Ovary (tissue), 7 donors: ENCODE measurements at regions not wholly inside any gene's neighbourhood (a gene's known extent, or its start where the extent isn't known, plus 50 kb on each side); places are given as distances from the start of the nearest gene placed in this dataset.

Source experiments
- DNase-seq, 5 donors: peaks; one replicate each; pipeline ENCODE4 v3.0.0-alpha.2; 2019 to 2020
- H3K27ac ChIP-seq, 2 donors: fragments of 200-600 bp; one replicate each; pipeline versions ENCODE4 v1.5.1 to v1.8.0; 2019 to 2022
- H3K27me3 ChIP-seq: fragments of 200-600 bp; one replicate; pipeline ENCODE4 v1.8.0; 2022
- H3K36me3 ChIP-seq: fragments of 200-600 bp; sonication (generic); one replicate; pipeline ENCODE4 v1.5.1; 2019
- H3K4me1 ChIP-seq: one replicate; pipeline ENCODE4 v1.8.1; 2013; ENCODE audit warnings: mild to moderate bottlenecking, moderate library complexity; ENCODE audit not compliant: insufficient read depth
- H3K4me3 ChIP-seq: fragments of 200-600 bp; sonication (generic); one replicate; pipeline ENCODE4 v1.5.1; 2017
- H3K9me3 ChIP-seq, 2 donors: fragments of 200-600 bp in 1 of 2; sonication (generic) in 1 of 2; one replicate each; pipeline versions ENCODE4 v1.5.1 to v1.8.1; 2013 to 2019; ENCODE audit warnings: mild to moderate bottlenecking in 1 of 2, moderate library complexity in 1 of 2
- EP300 ChIP-seq: sonication (generic); formaldehyde crosslinking; IDR thresholded peaks from one replicate; pipeline ENCODE4 v1.6.1; 2017; ENCODE audit warnings: antibody characterized with exemption
- POLR2A ChIP-seq: fragments of 450-650 bp; IDR thresholded peaks from one replicate; pipeline ENCODE4 v1.6.1; 2017; ENCODE audit warnings: antibody characterized with exemption, mild to moderate bottlenecking, moderate library complexity
- WGBS, 3 donors: extraction: QIAGEN DNeasy Blood & Tissue Kit in 1 of 3; methylation state at CpG; one replicate each; pipeline versions ENCODE4 v1.1.5 to v1.1.7; 2013 to 2017; 5-methylcytosine and 5-hydroxymethylcytosine counted together
- intact Hi-C, 4 donors: fragments of 100-400 bp; cut with DNase I; formaldehyde crosslinking; loops; one replicate each; pipeline versions ENCODE4 v1.11.0 to v1.15.1; 2022 to 2023
- TF ChIP-seq, protein P1 (sequence below), 3 donors: fragments of 450-650 bp in 2 of 3; fragments of 200-600 bp in 1 of 3; IDR thresholded peaks; one replicate each; pipeline versions ENCODE4 v1.5.1 to v1.8.0; 2016 to 2022; ENCODE audit warnings: antibody characterized with exemption in 3 of 3, mild to moderate bottlenecking in 1 of 3
- donor health status: DM: no; HTN: no; CAD: no; lungs with moderate emphysema.
- donor health status: DM: no; HTN: no; CAD: no.
- donor health status: Bipolar disorder and iron deficiency.
- donor health status: DM: no; HTN: no; CAD: no.
- donor health status: DM: yes; HTN: yes; CAD: no.

GRCh38 chr14:89681086-89682018 lies 264.3 kb upstream of the FOXN3 start:
- H3K36me3 ChIP-seq: no peaks in the 10 kb centered on the region
- intact Hi-C loops: no loop called here
- H3K27me3 ChIP-seq: no peaks in the 10 kb centered on the region
- no peak overlapping the region for H3K4me3 ChIP-seq
- H3K9me3 ChIP-seq: no peaks in the 10 kb centered on the region
- WGBS, 3 donors: 76 to 82% (median 77%) methylated on average over 9 of the region's 9 CpGs
- DNase-seq: no peak
- H3K4me1 ChIP-seq: no peaks in the 10 kb centered on the region
- H3K27ac ChIP-seq: no peak overlapping the region
- TF ChIP-seq, protein P1, sequence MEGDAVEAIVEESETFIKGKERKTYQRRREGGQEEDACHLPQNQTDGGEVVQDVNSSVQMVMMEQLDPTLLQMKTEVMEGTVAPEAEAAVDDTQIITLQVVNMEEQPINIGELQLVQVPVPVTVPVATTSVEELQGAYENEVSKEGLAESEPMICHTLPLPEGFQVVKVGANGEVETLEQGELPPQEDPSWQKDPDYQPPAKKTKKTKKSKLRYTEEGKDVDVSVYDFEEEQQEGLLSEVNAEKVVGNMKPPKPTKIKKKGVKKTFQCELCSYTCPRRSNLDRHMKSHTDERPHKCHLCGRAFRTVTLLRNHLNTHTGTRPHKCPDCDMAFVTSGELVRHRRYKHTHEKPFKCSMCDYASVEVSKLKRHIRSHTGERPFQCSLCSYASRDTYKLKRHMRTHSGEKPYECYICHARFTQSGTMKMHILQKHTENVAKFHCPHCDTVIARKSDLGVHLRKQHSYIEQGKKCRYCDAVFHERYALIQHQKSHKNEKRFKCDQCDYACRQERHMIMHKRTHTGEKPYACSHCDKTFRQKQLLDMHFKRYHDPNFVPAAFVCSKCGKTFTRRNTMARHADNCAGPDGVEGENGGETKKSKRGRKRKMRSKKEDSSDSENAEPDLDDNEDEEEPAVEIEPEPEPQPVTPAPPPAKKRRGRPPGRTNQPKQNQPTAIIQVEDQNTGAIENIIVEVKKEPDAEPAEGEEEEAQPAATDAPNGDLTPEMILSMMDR (IDR thresholded peaks at IDR 0.05): no peak
- TF ChIP-seq POLR2A (no peak), EP300 (no peak)

GRCh38 chr14:89680156-89680555 lies 263.1 kb upstream of the FOXN3 start:
- Histone ChIP-seq H3K27ac (no peak overlapping the region), H3K27me3 (no peaks in the 10 kb centered on the region), H3K9me3 (no peaks in the 10 kb centered on the region), H3K36me3 (no peaks in the 10 kb centered on the region), H3K4me3 (no peak overlapping the region), H3K4me1 (no peaks in the 10 kb centered on the region)
- WGBS, 3 donors: 79 to 80% (median 79%) methylated on average over 4 of the region's 4 CpGs
- TF ChIP-seq, protein P1 (IDR thresholded peaks at IDR 0.05): no peak
- TF ChIP-seq EP300: no peak
- TF ChIP-seq POLR2A: no peak
- intact Hi-C loops: no loop called here
- no peak for DNase-seq

GRCh38 chr14:89678768-89679167 lies 261.7 kb upstream of the FOXN3 start:
- intact Hi-C loops: no loop called here
- Histone ChIP-seq H3K36me3 (no peaks in the 10 kb centered on the region), H3K4me1 (no peaks in the 10 kb centered on the region), H3K9me3 (no peaks in the 10 kb centered on the region), H3K4me3 (no peak overlapping the region), H3K27ac (no peak overlapping the region), H3K27me3 (no peaks in the 10 kb centered on the region)
- no peak for DNase-seq
- TF ChIP-seq POLR2A (no peak), EP300 (no peak)
- TF ChIP-seq, protein P1 (IDR thresholded peaks at IDR 0.05): no peak
- WGBS, 3 donors: 4 to 8% (median 7%) methylated on average over 2 of the region's 2 CpGs

DNA sequence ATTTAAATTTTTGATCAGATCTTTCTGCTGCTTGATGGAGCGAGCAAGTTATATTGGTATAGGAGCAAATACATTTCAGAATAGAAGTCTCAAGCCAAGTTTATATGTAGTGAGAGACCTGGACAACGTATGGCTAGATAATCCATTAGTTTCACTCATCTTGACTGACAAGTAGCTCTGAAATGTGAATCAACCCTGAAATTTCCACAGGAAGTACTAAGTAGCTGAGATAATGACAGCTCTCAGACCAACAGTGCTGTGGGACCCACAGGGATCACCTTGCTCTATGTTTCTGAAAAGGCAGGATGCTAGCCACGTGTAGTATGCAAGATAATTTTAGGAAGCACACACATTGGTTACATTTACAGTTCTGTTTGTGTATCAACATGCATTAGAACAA lies 258.6 kb upstream of the FOXN3 start:
- intact Hi-C loops: no loop called here
- no peak overlapping the region for H3K4me3 ChIP-seq
- no peaks in the 10 kb centered on the region for H3K36me3 ChIP-seq
- no peak overlapping the region for H3K27ac ChIP-seq
- TF ChIP-seq, protein P1 (IDR thresholded peaks at IDR 0.05): no peak
- no peak for TF ChIP-seq POLR2A
- TF ChIP-seq EP300: no peak
- H3K27me3 ChIP-seq: no peaks in the 10 kb centered on the region
- no peak for DNase-seq
- no peaks in the 10 kb centered on the region for H3K4me1 ChIP-seq
- H3K9me3 ChIP-seq: no peaks in the 10 kb centered on the region
- 69 to 74% (median 74%) methylated on average over 3 of the region's 3 CpGs for WGBS, 3 donors
